Gastroesophageal sphincter (tissue), 3 donors: ENCODE measurements at regions not wholly inside any gene's neighbourhood (a gene's known extent, or its start where the extent isn't known, plus 50 kb on each side); places are given as distances from the start of the nearest gene placed in this dataset.

Experiments used
- EP300 ChIP-seq: sonication (generic); formaldehyde crosslinking; IDR thresholded peaks from one replicate; pipeline ENCODE4 v1.6.1; 2017; ENCODE audit warnings: antibody characterized with exemption, mild to moderate bottlenecking
- POLR2A ChIP-seq, 2 donors: fragments of 450-650 bp; IDR thresholded peaks; one replicate each; pipeline ENCODE4 v1.6.1; 2017; ENCODE audit warnings: antibody characterized with exemption in 2 of 2, mild to moderate bottlenecking in 2 of 2, moderate library complexity in 1 of 2
- POLR2AphosphoS5 ChIP-seq: sonication (generic); formaldehyde crosslinking; IDR thresholded peaks from one replicate; pipeline ENCODE4 v1.6.1; 2017; ENCODE audit warnings: antibody characterized with exemption
- TF ChIP-seq, protein P1 (sequence below), 4 experiments: fragments of 200-600 bp in 2 of 4; fragments of 450-650 bp in 2 of 4; sonication (generic) in 1 of 4; IDR thresholded peaks; one replicate each; pipeline ENCODE4 v1.5.1; 2017 to 2019; ENCODE audit warnings: antibody characterized with exemption in 4 of 4, mild to moderate bottlenecking in 2 of 4, moderate library complexity in 2 of 4

DNA sequence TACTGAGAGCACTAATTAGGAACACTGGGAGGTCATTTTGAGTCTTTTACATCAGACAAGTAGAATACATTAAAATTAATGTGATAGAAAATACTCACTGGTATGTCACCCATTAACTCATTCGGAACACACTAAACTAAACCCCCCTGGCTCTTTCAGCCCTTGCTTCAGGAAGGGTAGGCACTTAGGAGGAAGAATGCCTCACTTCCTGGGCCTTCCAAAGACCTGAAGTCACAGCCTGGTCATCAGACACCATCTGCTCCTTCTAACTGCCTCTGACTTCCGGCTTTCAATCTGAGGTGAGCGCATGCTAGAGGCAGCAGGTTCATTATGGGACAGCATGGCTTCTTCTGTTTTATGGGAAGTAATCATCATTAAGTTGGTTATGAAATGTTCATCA is 451.4 kb downstream of the PID1 start:
- TF ChIP-seq, protein P1, sequence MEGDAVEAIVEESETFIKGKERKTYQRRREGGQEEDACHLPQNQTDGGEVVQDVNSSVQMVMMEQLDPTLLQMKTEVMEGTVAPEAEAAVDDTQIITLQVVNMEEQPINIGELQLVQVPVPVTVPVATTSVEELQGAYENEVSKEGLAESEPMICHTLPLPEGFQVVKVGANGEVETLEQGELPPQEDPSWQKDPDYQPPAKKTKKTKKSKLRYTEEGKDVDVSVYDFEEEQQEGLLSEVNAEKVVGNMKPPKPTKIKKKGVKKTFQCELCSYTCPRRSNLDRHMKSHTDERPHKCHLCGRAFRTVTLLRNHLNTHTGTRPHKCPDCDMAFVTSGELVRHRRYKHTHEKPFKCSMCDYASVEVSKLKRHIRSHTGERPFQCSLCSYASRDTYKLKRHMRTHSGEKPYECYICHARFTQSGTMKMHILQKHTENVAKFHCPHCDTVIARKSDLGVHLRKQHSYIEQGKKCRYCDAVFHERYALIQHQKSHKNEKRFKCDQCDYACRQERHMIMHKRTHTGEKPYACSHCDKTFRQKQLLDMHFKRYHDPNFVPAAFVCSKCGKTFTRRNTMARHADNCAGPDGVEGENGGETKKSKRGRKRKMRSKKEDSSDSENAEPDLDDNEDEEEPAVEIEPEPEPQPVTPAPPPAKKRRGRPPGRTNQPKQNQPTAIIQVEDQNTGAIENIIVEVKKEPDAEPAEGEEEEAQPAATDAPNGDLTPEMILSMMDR (IDR thresholded peaks at IDR 0.05), result no peak
- TF ChIP-seq POLR2A (IDR thresholded peaks at IDR 0.05), result no peak
- no peak for TF ChIP-seq EP300
- no peak for TF ChIP-seq POLR2AphosphoS5
